ENCODE measurements at regions not wholly inside any gene's neighbourhood (a gene's known extent, or its start where the extent isn't known, plus 50 kb on each side); places are given as distances from the start of the nearest gene placed in this dataset.

- Histone ChIP-seq H3K4me3 (ENCODE audit: low read depth in 1 of 2, low read length in 1 of 2) (no peak overlapping the region), H3K27me3 (no peaks in the 10 kb centered on the region), H3K27ac (no peak overlapping the region), H3K4me1 (ENCODE audit: control insufficient read depth in 1 of 2, insufficient read depth in 1 of 2, low read depth in 1 of 2, low read length in 1 of 2) (no peaks in the 10 kb centered on the region), H3K9me3 (no peaks in the 10 kb centered on the region), H3K36me3 (no peaks in the 10 kb centered on the region)
- no peak for TF ChIP-seq CTCF (IDR thresholded peaks at IDR 0.05)
Measured at GRCh38 chr10:4775808-4776207, 50.2 kb upstream of the AKR1E2 start.

- Histone ChIP-seq H3K9me3 (no peaks in the 10 kb centered on the region), H3K27me3 (no peaks in the 10 kb centered on the region), H3K4me1 (ENCODE audit: control insufficient read depth in 1 of 2, insufficient read depth in 1 of 2, low read depth in 1 of 2, low read length in 1 of 2) (no peaks in the 10 kb centered on the region), H3K4me3 (ENCODE audit: low read depth in 1 of 2, low read length in 1 of 2) (no peak overlapping the region), H3K27ac (no peak overlapping the region), H3K36me3 (no peaks in the 10 kb centered on the region)
- no peak for TF ChIP-seq CTCF (IDR thresholded peaks at IDR 0.05)
Measured at GRCh38 chr10:4772202-4772570, 53.8 kb upstream of the AKR1E2 start.

GRCh38 chr10:4771554-4772201 is 54.3 kb upstream of the AKR1E2 start:
- no peaks in the 10 kb centered on the region for H3K4me1 ChIP-seq (ENCODE audit: control insufficient read depth in 1 of 2, insufficient read depth in 1 of 2, low read depth in 1 of 2, low read length in 1 of 2)
- no peak for TF ChIP-seq CTCF (IDR thresholded peaks at IDR 0.05)
- H3K9me3 ChIP-seq, result no peaks in the 10 kb centered on the region
- no peaks in the 10 kb centered on the region for H3K36me3 ChIP-seq
- H3K27ac ChIP-seq, result no peak overlapping the region
- H3K4me3 ChIP-seq (ENCODE audit: low read depth in 1 of 2, low read length in 1 of 2), result no peak overlapping the region
- no peaks in the 10 kb centered on the region for H3K27me3 ChIP-seq

- Histone ChIP-seq H3K4me3 (ENCODE audit: low read depth in 1 of 2, low read length in 1 of 2) (no peak overlapping the region), H3K36me3 (no peaks in the 10 kb centered on the region), H3K9me3 (no peaks in the 10 kb centered on the region), H3K27ac (no peak overlapping the region), H3K4me1 (ENCODE audit: control insufficient read depth in 1 of 2, insufficient read depth in 1 of 2, low read depth in 1 of 2, low read length in 1 of 2) (no peaks in the 10 kb centered on the region), H3K27me3 (no peaks in the 10 kb centered on the region)
- TF ChIP-seq CTCF (IDR thresholded peaks at IDR 0.05), result no peak
Measured at GRCh38 chr10:4770801-4771553, 55.0 kb upstream of the AKR1E2 start.

- TF ChIP-seq CTCF (IDR thresholded peaks at IDR 0.05), result no peak
- H3K4me1 ChIP-seq (ENCODE audit: control insufficient read depth in 1 of 2, insufficient read depth in 1 of 2, low read depth in 1 of 2, low read length in 1 of 2), result no peaks in the 10 kb centered on the region
- no peak overlapping the region for H3K27ac ChIP-seq
- H3K9me3 ChIP-seq, result no peaks in the 10 kb centered on the region
- no peaks in the 10 kb centered on the region for H3K27me3 ChIP-seq
- H3K36me3 ChIP-seq, result no peaks in the 10 kb centered on the region
- no peak overlapping the region for H3K4me3 ChIP-seq (ENCODE audit: low read depth in 1 of 2, low read length in 1 of 2)
Measured at GRCh38 chr10:4768416-4768815, 57.6 kb upstream of the AKR1E2 start.

All from neutrophil (primary cell).